ENCODE measurements at regions not wholly inside any gene's neighbourhood (a gene's known extent, or its start where the extent isn't known, plus 50 kb on each side); places are given as distances from the start of the nearest gene placed in this dataset.

GRCh38 chr14:78023112-78023511, 147.1 kb upstream of the NRXN3 start:
- TF ChIP-seq CTCF (IDR thresholded peaks at IDR 0.05) (no peak), NRF1 (IDR thresholded peaks at IDR 0.05; ENCODE audit: low read depth, low read length) (no peak), MXI1 (IDR thresholded peaks at IDR 0.05; ENCODE audit: low read depth, low read length) (no peak), RCOR1 (IDR thresholded peaks at IDR 0.05; ENCODE audit: low read length) (no peak), ELF1 (IDR thresholded peaks at IDR 0.05) (no peak), YY1 (IDR thresholded peaks at IDR 0.05; ENCODE audit: low read depth) (no peak), POLR2AphosphoS5 (IDR thresholded peaks at IDR 0.05; ENCODE audit: low read depth, low read length) (no peak)
